Choroid plexus epithelial cell (primary cell): ENCODE measurements at regions not wholly inside any gene's neighbourhood (a gene's known extent, or its start where the extent isn't known, plus 50 kb on each side); places are given as distances from the start of the nearest gene placed in this dataset.
"Not testable (repeated sequence)": the region's sequence is repeated elsewhere in the genome, so short reads cannot be mapped to it uniquely, and the experiment has no call there.

ENCODE experiments used
- DNase-seq: peaks from one replicate; pipeline ENCODE4 v3.0.0-alpha.2; 2010; ENCODE audit warnings: low read depth
- H3K4me3 ChIP-seq: 2 replicates; pipeline ENCODE4 v1.5.1; 2011; ENCODE audit warnings: low read depth, mild to moderate bottlenecking, control low read depth, low read length, moderate library complexity
- TF ChIP-seq, protein P1 (sequence below): conservative IDR thresholded peaks from 2 replicates; pipeline ENCODE4 v1.5.1; 2011; ENCODE audit warnings: low read depth, mild to moderate bottlenecking, control low read depth, inconsistent platforms, low read length, moderate library complexity

DNA sequence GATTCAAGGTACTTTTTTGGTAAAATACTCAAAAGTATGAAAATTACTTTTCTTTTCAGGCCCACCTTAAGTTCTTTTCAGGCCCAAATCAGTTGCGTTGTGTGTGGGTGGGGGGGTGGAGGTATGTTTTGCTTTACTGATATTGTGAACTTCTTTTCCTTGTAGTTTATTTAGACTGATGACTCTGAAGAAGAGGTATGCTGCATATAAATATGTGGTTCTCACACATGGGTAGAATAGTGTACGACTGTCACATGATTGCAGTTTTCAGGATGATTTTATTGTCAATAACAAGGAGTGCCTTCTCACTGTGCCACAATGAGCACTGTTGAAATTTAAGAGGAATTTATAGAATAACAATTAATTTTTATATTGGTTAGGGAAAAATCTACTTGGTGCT lies 166.6 kb upstream of the ATP2B1 start:
- DNase-seq: peak; percentile 59
- TF ChIP-seq, protein P1, sequence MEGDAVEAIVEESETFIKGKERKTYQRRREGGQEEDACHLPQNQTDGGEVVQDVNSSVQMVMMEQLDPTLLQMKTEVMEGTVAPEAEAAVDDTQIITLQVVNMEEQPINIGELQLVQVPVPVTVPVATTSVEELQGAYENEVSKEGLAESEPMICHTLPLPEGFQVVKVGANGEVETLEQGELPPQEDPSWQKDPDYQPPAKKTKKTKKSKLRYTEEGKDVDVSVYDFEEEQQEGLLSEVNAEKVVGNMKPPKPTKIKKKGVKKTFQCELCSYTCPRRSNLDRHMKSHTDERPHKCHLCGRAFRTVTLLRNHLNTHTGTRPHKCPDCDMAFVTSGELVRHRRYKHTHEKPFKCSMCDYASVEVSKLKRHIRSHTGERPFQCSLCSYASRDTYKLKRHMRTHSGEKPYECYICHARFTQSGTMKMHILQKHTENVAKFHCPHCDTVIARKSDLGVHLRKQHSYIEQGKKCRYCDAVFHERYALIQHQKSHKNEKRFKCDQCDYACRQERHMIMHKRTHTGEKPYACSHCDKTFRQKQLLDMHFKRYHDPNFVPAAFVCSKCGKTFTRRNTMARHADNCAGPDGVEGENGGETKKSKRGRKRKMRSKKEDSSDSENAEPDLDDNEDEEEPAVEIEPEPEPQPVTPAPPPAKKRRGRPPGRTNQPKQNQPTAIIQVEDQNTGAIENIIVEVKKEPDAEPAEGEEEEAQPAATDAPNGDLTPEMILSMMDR: no peak
- no peak overlapping the region for H3K4me3 ChIP-seq

DNA sequence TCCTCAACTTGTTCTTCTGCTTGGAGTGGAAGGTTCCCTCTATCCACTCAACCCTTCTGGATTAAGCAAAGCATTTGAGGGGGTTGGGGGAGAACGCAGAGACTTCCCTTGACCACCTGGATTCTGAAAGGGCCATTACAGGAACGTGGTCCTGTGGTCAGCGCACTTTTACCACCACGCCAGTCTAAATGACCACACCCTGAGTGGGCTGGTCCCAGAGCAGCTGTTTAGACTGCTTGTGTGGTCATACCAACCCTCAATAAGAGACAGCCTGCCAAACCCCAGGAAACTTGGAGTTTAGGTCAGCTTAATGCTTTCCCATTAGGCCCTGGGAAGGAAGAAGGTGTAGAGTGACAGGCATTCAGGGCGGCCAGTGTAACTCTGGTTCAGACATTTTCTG lies 165.5 kb upstream of the ATP2B1 start:
- no peak overlapping the region for H3K4me3 ChIP-seq
- TF ChIP-seq, protein P1: no peak

DNA sequence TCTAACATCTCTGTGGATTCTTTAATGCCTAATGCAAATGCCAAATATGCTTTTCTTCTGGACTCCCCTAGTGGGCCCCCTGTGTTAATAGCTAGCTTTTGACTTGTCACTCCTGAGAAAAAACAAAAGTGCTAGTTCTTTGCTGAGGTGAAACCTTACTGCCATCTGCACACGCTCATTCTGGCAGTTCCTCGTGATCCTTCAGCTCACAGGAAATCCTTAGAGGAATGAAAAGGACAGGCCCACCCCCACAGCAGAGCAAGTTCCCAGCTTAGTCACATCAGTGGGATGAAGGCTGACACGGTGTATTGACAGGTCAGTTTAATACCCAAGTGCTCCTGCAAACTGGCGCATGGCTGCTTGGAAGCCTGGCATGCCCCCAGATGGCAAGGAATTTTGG lies 165.1 kb upstream of the ATP2B1 start:
- no peak overlapping the region for H3K4me3 ChIP-seq
- TF ChIP-seq, protein P1: no peak
- peak; percentile 35 for DNase-seq

More for the DNA sequence above, 165.5 kb upstream of the ATP2B1 start:
- DNase-seq: no peak

DNA sequence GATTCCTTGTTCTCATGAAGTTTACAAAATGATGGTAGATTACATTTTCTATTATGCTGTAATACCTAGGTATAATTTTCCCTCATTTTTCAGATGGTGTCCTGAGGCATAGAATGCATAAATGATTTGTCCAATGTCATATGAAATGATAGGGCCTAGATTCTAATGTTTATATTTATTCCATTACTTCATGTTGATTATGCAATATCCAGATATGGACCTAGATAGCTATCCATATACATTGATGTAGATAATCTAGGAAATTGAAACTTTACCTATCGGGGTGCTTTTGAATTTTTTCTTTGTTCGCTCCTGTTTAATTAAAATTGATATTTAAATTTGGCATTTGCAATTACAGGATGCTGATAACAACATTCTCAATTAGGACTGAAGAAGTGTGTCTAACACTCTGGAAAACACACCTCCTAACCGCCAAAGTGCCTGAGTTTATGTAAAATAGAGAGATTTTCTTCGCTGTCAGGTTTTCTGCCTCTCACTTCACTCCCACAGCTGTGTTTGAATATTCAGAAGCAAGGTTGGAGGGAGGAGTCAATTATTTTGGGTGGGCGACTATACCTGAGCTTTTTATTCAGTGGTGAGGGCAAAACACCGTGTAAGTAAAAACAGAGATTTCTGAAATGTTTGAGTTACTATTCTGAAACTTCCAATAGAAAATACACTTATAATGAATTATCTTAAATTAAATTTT lies 164.4 kb upstream of the ATP2B1 start:
- H3K4me3 ChIP-seq: no peak overlapping the region
- TF ChIP-seq, protein P1: no peak
- DNase-seq: no peak

DNA sequence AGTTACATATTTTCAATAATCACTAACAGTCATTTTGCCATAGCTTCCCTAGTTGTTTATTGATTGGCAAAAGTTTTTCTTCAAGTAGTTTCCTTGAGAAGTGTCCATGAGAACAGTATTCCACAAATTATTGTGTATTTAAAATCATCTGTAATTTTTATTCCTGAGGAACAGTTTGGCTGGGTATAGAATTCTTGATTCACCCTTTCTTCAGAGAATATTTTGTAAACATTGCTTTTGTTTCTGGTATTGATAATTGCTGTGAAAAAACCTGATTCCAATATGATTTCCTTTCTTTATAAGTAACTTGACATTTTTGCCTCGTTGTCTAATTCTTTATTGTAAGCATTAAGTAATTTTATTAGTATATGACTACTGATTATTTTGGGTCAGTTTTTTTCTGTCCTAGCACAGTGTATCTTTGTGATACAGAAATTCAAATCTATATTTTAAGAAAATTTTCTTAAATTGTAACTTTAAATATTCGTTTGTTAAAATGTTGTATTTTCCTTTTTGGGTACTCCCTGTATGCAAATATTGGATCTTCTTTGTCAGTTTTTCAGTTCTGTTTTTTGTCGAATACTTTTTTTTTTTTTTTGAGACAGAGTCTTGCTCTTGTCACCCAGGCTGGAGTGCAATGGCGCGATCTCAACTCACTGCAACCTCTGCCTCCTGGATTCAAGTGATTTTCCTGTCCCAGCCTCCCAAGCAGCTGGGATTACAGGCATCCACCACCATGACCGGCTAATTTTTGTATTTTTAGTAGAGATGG lies 162.0 kb upstream of the ATP2B1 start:
- no peak overlapping the region for H3K4me3 ChIP-seq
- TF ChIP-seq, protein P1: no peak
- DNase-seq: no peak

DNA sequence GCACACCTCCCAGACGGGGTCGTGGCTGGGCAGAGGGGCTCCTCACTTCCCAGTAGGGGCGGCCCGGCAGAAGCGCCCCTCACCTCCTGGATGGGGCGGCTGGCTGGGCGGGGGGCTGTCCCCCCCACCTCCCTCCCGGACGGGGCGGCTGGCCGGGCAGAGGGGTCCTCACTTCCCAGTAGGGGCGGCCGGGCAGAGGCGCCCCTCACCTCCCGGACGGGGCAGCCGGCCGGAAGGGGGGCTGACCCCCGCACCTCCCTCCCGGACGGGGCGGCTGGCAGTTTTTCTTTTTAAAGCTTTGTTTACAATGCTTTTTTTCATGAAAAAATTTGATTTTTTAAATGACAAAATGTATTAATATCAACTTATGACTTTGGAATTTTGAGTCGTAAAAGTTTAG lies 159.0 kb upstream of the ATP2B1 start:
- H3K4me3 ChIP-seq, DNase-seq: not testable (repeated sequence)

DNA sequence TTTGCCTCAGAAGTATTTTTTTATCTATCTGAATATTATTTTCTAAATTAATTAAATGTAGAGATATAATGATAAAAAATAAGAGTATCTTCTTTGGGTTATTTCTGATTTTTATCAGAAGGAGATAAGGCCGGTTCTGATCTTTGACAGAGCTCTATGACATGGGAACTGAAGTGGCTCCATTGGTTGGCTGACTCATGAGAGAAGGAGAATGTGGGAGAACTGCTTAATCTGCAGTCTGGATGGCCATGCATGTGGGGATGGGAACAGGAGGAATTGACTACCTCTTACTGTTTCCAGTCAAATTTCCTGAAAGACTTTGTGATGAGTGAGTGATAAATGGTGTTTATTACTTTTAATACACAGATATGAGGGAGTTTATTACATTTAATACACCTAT lies 155.8 kb upstream of the ATP2B1 start:
- TF ChIP-seq, protein P1: no peak
- H3K4me3 ChIP-seq: no peak overlapping the region
- DNase-seq: no peak
